GM23338 (cell line): ENCODE measurements at regions not wholly inside any gene's neighbourhood (a gene's known extent, or its start where the extent isn't known, plus 50 kb on each side); places are given as distances from the start of the nearest gene placed in this dataset.

Experiments used
- ATAC-seq: fragments of 200-7000 bp; cut with Tn5 transposase; 3 replicates; pipeline ENCODE4 v1.9.1; 2020
- DNase-seq: peaks from one replicate; pipeline ENCODE4 v3.0.0-alpha.2; 2015; ENCODE audit warnings: low spot score
- H2AFZ ChIP-seq: fragments of 200-600 bp; sonication (generic); 2 replicates; pipeline ENCODE4 v1.8.0; 2016; ENCODE audit warnings: antibody characterized with exemption, mild to moderate bottlenecking, moderate library complexity
- H3F3A ChIP-seq: fragments of 200-600 bp; sonication (generic); replicated peaks from 2 replicates; pipeline ENCODE4 v1.8.0; 2017; ENCODE audit warnings: antibody characterized with exemption, mixed run types, low read depth
- H3K27ac ChIP-seq: fragments of 200-600 bp; sonication (generic); 2 replicates; pipeline ENCODE4 v1.6.1; 2016; ENCODE audit warnings: low read depth
- H3K27me3 ChIP-seq: fragments of 200-600 bp; sonication (generic); 2 replicates; pipeline ENCODE4 v1.8.0; 2016; ENCODE audit warnings: mild to moderate bottlenecking, mixed run types, moderate library complexity; ENCODE audit not compliant: insufficient read depth
- H3K36me3 ChIP-seq: fragments of 200-600 bp; sonication (generic); 2 replicates; pipeline ENCODE4 v1.8.0; 2016; ENCODE audit warnings: mild to moderate bottlenecking; ENCODE audit not compliant: insufficient read depth
- H3K4me1 ChIP-seq: fragments of 200-600 bp; sonication (generic); 2 replicates; pipeline ENCODE4 v1.8.0; 2016; ENCODE audit warnings: mild to moderate bottlenecking, moderate library complexity; ENCODE audit not compliant: insufficient read depth
- H3K4me2 ChIP-seq: fragments of 200-600 bp; sonication (generic); 2 replicates; pipeline ENCODE4 v1.7.1; 2017; ENCODE audit warnings: mixed run types
- H3K4me3 ChIP-seq: fragments of 200-600 bp; sonication (generic); 2 replicates; pipeline ENCODE4 v1.6.1; 2016; ENCODE audit warnings: mixed run types
- H3K79me2 ChIP-seq: fragments of 200-600 bp; sonication (generic); replicated peaks from 2 replicates; pipeline ENCODE4 v1.8.0; 2017; ENCODE audit warnings: mild to moderate bottlenecking; ENCODE audit not compliant: insufficient read depth
- H3K9me2 ChIP-seq: fragments of 200-600 bp; sonication (generic); 2 replicates; pipeline ENCODE4 v1.8.0; 2017; ENCODE audit not compliant: insufficient read depth
- H4K20me1 ChIP-seq: fragments of 200-600 bp; sonication (generic); replicated peaks from 2 replicates; pipeline ENCODE4 v1.8.0; 2017; ENCODE audit warnings: mild to moderate bottlenecking; ENCODE audit not compliant: insufficient read depth
- H3K27ac Mint-ChIP-seq: 2 replicates; pipeline ENCODE4 v1.8.0; 2020; ENCODE audit warnings: inconsistent platforms, mild to moderate bottlenecking, moderate library complexity, mixed read lengths
- H3K27me3 Mint-ChIP-seq: 3 replicates; pipeline ENCODE4 v1.8.0; 2022; ENCODE audit warnings: low read depth, mild to moderate bottlenecking, moderate library complexity, mixed read lengths, inconsistent platforms; ENCODE audit not compliant: insufficient read depth, poor library complexity
- H3K36me3 Mint-ChIP-seq: 3 replicates; pipeline ENCODE4 v1.8.0; 2021; ENCODE audit warnings: low read depth, mild to moderate bottlenecking, inconsistent platforms, moderate library complexity, mixed read lengths
- H3K4me1 Mint-ChIP-seq: 3 replicates; pipeline ENCODE4 v1.8.0; 2020; ENCODE audit warnings: mild to moderate bottlenecking, inconsistent platforms, mixed read lengths
- H3K4me3 Mint-ChIP-seq: 3 replicates; pipeline ENCODE4 v1.8.0; 2021; ENCODE audit warnings: moderate library complexity, mild to moderate bottlenecking, inconsistent platforms, mixed read lengths
- H3K9me3 Mint-ChIP-seq: 3 replicates; pipeline ENCODE4 v1.8.0; 2020; ENCODE audit warnings: moderate library complexity, mild to moderate bottlenecking, inconsistent platforms, mixed read lengths
- EZH2 ChIP-seq: fragments of 200-600 bp; sonication (generic); IDR thresholded peaks from one replicate; pipeline ENCODE4 v1.8.0; 2017; ENCODE audit warnings: antibody characterized with exemption, mild to moderate bottlenecking, low read depth; ENCODE audit not compliant: unreplicated experiment
- EZH2phosphoT487 ChIP-seq: fragments of 200-600 bp; sonication (generic); IDR thresholded peaks from one replicate; pipeline ENCODE4 v1.8.1; 2018; ENCODE audit warnings: antibody characterized with exemption; ENCODE audit not compliant: unreplicated experiment
- JUNB ChIP-seq: IDR thresholded peaks from one replicate; pipeline ENCODE4 v1.6.1; 2016; ENCODE audit warnings: antibody characterized with exemption; ENCODE audit not compliant: unreplicated experiment
- NANOG ChIP-seq: IDR thresholded peaks from 2 replicates; pipeline ENCODE4 v1.6.1; 2016; ENCODE audit warnings: antibody characterized with exemption, borderline replicate concordance
- POLR2AphosphoS5 ChIP-seq: IDR thresholded peaks from 2 replicates; pipeline ENCODE4 v1.6.1; 2016; ENCODE audit warnings: antibody characterized with exemption, low read depth
- ZNF331 ChIP-seq: fragments of 250-450 bp; sonication (Bioruptor Pico); IDR thresholded peaks from 2 replicates; pipeline ENCODE4 v1.5.0; 2020; ENCODE audit warnings: low read depth, mild to moderate bottlenecking, moderate library complexity
- TF ChIP-seq, protein P1 (sequence below): IDR thresholded peaks from 2 replicates; pipeline ENCODE4 v1.6.1; 2016; ENCODE audit warnings: antibody characterized with exemption
- TF ChIP-seq, protein P2 (sequence below): IDR thresholded peaks from one replicate; pipeline ENCODE4 v1.6.1; 2018; ENCODE audit warnings: antibody characterized with exemption; ENCODE audit not compliant: unreplicated experiment
- TF ChIP-seq, protein P3 (sequence below): fragments of 250-450 bp; sonication (Bioruptor Pico); IDR thresholded peaks from 2 replicates; pipeline ENCODE4 v1.5.0; 2020; ENCODE audit warnings: mild to moderate bottlenecking, moderate library complexity

DNA sequence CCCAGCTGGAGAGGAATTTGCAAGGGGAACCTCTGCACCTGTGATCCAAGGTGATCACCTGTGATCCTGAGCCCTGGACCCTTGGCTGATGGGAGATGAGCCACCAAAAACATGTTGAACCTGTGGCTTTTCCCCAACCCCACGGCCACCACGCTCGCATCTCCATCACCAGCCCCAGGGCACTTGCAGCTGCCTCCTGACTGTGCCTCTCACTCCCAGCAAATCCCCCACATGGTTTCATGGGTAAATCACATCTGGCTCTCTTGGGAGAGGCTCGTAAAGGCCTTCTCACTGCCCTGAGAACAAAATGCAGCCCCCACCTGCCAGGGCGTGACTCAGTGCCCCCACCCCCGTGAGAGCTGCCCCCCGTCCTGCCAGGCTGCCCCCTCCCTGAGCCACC, 76.0 kb downstream of the RFLNA start:
- H3K36me3 ChIP-seq = no peaks in the 10 kb centered on the region
- H3K27ac ChIP-seq = no peak overlapping the region
- DNase-seq = no peak
- H2AFZ ChIP-seq = no peak overlapping the region
- no peak overlapping the region for H3K4me3 Mint-ChIP-seq
- no peaks in the 10 kb centered on the region for H3K4me1 ChIP-seq
- no peaks in the 10 kb centered on the region for H3K4me1 Mint-ChIP-seq
- H3K27me3 ChIP-seq = no peaks in the 10 kb centered on the region
- ATAC-seq = no peak
- H3K79me2 ChIP-seq = 0 out of 2 replicates have a peak, but pooled peaks cover 5% of the 10 kb centered on the region
- no peaks in the 10 kb centered on the region for H3K9me2 ChIP-seq
- H4K20me1 ChIP-seq = no peaks in the 10 kb centered on the region; the same call in 1 of the 2 replicates
- no peaks in the 10 kb centered on the region for H3K9me3 Mint-ChIP-seq
- H3F3A ChIP-seq = no peaks in the 10 kb centered on the region
- H3K36me3 Mint-ChIP-seq = peaks cover 22% of the 10 kb centered on the region
- no peak overlapping the region for H3K27ac Mint-ChIP-seq
- no peak overlapping the region for H3K4me3 ChIP-seq
- no peak overlapping the region for H3K4me2 ChIP-seq
- peaks cover 2% of the 10 kb centered on the region for H3K27me3 Mint-ChIP-seq
- TF ChIP-seq, protein P1, sequence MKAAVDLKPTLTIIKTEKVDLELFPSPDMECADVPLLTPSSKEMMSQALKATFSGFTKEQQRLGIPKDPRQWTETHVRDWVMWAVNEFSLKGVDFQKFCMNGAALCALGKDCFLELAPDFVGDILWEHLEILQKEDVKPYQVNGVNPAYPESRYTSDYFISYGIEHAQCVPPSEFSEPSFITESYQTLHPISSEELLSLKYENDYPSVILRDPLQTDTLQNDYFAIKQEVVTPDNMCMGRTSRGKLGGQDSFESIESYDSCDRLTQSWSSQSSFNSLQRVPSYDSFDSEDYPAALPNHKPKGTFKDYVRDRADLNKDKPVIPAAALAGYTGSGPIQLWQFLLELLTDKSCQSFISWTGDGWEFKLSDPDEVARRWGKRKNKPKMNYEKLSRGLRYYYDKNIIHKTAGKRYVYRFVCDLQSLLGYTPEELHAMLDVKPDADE = no peak
- TF ChIP-seq ZNF331 (CRISPR knock-in tag) = no peak
- TF ChIP-seq NANOG = no peak
- TF ChIP-seq JUNB = no peak
- TF ChIP-seq, protein P2, sequence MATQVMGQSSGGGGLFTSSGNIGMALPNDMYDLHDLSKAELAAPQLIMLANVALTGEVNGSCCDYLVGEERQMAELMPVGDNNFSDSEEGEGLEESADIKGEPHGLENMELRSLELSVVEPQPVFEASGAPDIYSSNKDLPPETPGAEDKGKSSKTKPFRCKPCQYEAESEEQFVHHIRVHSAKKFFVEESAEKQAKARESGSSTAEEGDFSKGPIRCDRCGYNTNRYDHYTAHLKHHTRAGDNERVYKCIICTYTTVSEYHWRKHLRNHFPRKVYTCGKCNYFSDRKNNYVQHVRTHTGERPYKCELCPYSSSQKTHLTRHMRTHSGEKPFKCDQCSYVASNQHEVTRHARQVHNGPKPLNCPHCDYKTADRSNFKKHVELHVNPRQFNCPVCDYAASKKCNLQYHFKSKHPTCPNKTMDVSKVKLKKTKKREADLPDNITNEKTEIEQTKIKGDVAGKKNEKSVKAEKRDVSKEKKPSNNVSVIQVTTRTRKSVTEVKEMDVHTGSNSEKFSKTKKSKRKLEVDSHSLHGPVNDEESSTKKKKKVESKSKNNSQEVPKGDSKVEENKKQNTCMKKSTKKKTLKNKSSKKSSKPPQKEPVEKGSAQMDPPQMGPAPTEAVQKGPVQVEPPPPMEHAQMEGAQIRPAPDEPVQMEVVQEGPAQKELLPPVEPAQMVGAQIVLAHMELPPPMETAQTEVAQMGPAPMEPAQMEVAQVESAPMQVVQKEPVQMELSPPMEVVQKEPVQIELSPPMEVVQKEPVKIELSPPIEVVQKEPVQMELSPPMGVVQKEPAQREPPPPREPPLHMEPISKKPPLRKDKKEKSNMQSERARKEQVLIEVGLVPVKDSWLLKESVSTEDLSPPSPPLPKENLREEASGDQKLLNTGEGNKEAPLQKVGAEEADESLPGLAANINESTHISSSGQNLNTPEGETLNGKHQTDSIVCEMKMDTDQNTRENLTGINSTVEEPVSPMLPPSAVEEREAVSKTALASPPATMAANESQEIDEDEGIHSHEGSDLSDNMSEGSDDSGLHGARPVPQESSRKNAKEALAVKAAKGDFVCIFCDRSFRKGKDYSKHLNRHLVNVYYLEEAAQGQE = no peak
- TF ChIP-seq EZH2 = no peak
- TF ChIP-seq POLR2AphosphoS5 = no peak
- no peak for TF ChIP-seq EZH2phosphoT487

DNA sequence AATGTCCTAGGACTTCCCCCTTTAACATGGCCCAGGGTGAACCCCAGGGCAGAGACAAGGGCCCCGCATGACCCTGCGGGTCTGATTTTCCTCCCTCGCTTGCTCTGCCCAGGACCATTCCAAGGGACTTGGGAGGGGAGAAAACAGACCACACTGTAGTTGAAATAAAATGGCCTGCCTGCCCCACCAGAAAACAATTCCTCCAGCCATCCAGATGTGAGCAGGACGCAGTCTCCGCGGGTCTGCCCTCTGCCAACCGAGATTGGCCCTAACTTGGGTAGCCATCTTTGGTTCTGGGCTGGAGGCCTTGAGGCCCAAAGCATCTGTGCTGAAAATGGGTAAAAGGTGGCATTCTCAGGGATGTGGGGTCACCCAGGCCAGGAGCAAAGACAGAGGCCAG, 75.5 kb downstream of the RFLNA start:
- TF ChIP-seq, protein P1 = no peak
- TF ChIP-seq, protein P3, sequence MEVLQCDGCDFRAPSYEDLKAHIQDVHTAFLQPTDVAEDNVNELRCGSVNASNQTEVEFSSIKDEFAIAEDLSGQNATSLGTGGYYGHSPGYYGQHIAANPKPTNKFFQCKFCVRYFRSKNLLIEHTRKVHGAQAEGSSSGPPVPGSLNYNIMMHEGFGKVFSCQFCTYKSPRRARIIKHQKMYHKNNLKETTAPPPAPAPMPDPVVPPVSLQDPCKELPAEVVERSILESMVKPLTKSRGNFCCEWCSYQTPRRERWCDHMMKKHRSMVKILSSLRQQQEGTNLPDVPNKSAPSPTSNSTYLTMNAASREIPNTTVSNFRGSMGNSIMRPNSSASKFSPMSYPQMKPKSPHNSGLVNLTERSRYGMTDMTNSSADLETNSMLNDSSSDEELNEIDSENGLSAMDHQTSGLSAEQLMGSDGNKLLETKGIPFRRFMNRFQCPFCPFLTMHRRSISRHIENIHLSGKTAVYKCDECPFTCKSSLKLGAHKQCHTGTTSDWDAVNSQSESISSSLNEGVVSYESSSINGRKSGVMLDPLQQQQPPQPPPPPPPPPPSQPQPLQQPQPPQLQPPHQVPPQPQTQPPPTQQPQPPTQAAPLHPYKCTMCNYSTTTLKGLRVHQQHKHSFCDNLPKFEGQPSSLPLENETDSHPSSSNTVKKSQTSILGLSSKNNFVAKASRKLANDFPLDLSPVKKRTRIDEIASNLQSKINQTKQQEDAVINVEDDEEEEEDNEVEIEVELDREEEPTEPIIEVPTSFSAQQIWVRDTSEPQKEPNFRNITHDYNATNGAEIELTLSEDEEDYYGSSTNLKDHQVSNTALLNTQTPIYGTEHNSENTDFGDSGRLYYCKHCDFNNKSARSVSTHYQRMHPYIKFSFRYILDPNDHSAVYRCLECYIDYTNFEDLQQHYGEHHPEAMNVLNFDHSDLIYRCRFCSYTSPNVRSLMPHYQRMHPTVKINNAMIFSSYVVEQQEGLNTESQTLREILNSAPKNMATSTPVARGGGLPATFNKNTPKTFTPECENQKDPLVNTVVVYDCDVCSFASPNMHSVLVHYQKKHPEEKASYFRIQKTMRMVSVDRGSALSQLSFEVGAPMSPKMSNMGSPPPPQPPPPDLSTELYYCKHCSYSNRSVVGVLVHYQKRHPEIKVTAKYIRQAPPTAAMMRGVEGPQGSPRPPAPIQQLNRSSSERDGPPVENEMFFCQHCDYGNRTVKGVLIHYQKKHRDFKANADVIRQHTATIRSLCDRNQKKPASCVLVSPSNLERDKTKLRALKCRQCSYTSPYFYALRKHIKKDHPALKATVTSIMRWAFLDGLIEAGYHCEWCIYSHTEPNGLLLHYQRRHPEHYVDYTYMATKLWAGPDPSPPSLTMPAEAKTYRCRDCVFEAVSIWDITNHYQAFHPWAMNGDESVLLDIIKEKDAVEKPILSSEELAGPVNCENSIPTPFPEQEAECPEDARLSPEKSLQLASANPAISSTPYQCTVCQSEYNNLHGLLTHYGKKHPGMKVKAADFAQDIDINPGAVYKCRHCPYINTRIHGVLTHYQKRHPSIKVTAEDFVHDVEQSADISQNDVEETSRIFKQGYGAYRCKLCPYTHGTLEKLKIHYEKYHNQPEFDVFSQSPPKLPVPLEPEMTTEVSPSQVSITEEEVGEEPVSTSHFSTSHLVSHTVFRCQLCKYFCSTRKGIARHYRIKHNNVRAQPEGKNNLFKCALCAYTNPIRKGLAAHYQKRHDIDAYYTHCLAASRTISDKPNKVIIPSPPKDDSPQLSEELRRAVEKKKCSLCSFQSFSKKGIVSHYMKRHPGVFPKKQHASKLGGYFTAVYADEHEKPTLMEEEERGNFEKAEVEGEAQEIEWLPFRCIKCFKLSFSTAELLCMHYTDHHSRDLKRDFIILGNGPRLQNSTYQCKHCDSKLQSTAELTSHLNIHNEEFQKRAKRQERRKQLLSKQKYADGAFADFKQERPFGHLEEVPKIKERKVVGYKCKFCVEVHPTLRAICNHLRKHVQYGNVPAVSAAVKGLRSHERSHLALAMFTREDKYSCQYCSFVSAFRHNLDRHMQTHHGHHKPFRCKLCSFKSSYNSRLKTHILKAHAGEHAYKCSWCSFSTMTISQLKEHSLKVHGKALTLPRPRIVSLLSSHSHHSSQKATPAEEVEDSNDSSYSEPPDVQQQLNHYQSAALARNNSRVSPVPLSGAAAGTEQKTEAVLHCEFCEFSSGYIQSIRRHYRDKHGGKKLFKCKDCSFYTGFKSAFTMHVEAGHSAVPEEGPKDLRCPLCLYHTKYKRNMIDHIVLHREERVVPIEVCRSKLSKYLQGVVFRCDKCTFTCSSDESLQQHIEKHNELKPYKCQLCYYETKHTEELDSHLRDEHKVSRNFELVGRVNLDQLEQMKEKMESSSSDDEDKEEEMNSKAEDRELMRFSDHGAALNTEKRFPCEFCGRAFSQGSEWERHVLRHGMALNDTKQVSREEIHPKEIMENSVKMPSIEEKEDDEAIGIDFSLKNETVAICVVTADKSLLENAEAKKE (CRISPR knock-in tag) = no peak
- no peak for TF ChIP-seq NANOG

More for the DNA sequence above, 75.5 kb downstream of the RFLNA start:
- DNase-seq (no peak), ATAC-seq (no peak)
- Mint-ChIP-seq H3K27ac (no peak overlapping the region), H3K9me3 (no peaks in the 10 kb centered on the region), H3K27me3 (peaks cover 2% of the 10 kb centered on the region), H3K4me3 (no peak overlapping the region), H3K36me3 (peaks cover 20% of the 10 kb centered on the region), H3K4me1 (no peaks in the 10 kb centered on the region)
- Histone ChIP-seq H3K9me2 (no peaks in the 10 kb centered on the region), H3F3A (no peaks in the 10 kb centered on the region), H4K20me1 (no peaks in the 10 kb centered on the region; the same call in 1 of the 2 replicates), H3K4me2 (no peak overlapping the region), H3K79me2 (0 out of 2 replicates have a peak, but pooled peaks cover 5% of the 10 kb centered on the region), H3K4me1 (no peaks in the 10 kb centered on the region), H2AFZ (no peak overlapping the region), H3K4me3 (no peak overlapping the region), H3K27ac (no peak overlapping the region), H3K27me3 (no peaks in the 10 kb centered on the region), H3K36me3 (no peaks in the 10 kb centered on the region)
